Hepatic stellate cell (primary cell): ENCODE measurements at regions not wholly inside any gene's neighbourhood (a gene's known extent, or its start where the extent isn't known, plus 50 kb on each side); places are given as distances from the start of the nearest gene placed in this dataset.
"Not testable (repeated sequence)": the region's sequence is repeated elsewhere in the genome, so short reads cannot be mapped to it uniquely, and the experiment has no call there.

Experiments
- DNase-seq: peaks from one replicate; pipeline ENCODE4 v3.0.0; 2011; ENCODE audit warnings: low spot score

GRCh38 chr12:116432314-116432750, 126.8 kb upstream of the MAP1LC3B2 start:
- no peak for DNase-seq

DNA sequence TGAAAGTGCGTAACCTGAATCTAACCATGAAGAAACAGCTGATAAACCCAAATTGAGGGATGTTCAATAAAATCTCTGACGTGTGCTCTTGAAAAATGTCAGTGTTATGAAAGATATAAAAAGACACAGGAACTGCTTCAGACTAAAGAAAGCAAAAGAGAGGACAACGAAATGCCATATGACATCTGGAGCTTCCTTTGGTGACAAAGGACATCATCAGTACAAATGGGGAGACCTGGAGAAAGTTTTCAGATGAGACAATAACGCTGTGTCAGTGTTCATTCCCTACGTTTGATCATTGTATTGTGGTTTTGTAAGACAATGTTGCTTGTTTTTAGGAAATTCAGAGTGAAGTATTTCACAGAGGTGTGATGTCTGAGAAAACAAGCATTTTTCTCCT, 125.9 kb upstream of the MAP1LC3B2 start:
- DNase-seq, result no peak

DNA sequence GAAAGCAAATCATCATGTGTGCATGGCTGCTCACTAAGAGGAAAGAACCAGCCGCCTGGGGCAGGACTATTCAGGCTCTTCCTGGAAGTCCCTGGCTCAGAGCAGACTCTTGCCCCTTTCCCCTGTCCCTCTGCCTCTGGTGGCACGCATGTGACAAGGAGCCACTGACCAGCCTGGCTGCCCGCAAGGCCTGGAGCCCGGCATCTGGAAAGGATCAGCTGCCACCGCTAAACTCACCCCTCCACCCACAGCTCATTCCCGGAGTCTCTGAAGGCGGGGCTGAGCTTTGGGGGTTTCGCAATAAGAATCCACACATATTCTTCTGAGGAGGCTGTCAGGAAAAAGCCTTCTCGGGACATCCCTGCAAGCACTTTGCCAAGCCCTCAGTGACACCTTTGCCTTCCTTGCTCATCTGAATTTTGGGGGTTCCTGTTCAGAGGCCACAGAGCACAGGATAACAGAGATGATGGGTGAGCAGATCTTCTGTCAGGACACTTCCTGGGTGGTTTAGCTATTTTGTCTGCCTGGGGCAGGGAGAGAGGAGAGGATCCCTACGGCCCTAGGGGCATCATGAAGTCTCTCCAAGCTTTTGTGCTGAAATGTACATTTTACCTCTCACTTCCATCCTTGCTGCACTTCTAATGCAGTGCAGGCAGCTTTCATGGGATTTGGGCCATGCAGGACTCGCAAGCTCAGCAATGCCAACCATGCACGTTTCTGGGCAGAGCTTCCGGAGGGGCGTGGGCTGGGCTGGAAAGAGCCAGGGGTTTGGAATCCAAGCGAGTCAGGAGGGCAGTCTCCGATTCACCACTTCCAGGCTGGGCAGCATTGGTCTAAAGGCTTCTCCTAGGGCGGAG, 124.8 kb upstream of the MAP1LC3B2 start:
- peak; percentile 91 for DNase-seq

GRCh38 chr12:116435984-116436383, 123.2 kb upstream of the MAP1LC3B2 start:
- no peak for DNase-seq

- no peak for DNase-seq
Observed at GRCh38 chr12:116436561-116437249, 122.5 kb upstream of the MAP1LC3B2 start.

DNA sequence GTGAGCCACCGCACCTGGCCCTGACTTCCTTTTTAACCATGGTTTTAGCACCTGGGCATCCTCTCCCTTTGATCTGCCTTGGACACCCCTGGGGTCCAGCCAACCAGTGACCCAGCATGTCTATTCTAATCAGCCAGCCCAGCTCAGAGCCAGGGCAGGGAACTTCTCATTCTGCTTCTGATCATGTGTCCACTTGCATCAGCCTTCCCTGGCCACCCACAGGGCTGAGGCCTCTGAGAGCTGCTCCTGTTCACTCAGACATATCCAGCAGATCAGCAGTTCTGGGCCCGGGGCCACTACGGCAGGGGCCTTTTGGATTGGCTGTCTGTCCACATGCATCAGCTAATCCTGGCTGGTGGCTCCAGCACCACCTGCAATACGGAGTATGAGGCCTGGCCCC, 117.9 kb upstream of the MAP1LC3B2 start:
- no peak for DNase-seq

- DNase-seq, result no peak
Observed at GRCh38 chr12:116442304-116442703, 116.9 kb upstream of the MAP1LC3B2 start.

- DNase-seq, result peak; percentile 19
Observed at GRCh38 chr12:116442946-116443345, 116.2 kb upstream of the MAP1LC3B2 start.

- no peak for DNase-seq
Observed at GRCh38 chr12:116443821-116444589, 115.2 kb upstream of the MAP1LC3B2 start.

- DNase-seq, result no peak
Observed at GRCh38 chr12:116444590-116444943, 114.6 kb upstream of the MAP1LC3B2 start.

- no peak for DNase-seq
Observed at GRCh38 chr12:116448165-116448739, 110.9 kb upstream of the MAP1LC3B2 start.

GRCh38 chr12:116450406-116450910, 108.7 kb upstream of the MAP1LC3B2 start:
- DNase-seq, result no peak

DNA sequence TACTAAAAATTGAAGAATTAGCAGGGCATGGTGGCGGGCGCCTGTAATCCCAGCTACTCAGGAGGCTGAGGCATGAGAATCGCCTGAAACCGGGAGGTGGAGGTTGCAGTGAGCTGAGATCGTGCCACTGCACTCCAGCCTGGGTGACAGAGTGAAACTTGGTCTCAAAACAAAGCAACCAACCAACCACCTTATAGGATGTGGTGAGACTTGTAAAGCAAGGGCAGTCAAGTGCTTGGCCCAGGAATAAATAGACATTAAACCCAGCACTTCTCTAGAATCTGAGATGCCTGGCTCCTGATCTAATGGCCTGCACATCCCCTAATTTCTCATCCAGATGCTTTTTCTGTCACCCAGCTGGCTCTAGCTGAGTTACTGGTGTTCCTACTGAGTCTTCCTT, 106.2 kb upstream of the MAP1LC3B2 start:
- not testable (repeated sequence) for DNase-seq

DNA sequence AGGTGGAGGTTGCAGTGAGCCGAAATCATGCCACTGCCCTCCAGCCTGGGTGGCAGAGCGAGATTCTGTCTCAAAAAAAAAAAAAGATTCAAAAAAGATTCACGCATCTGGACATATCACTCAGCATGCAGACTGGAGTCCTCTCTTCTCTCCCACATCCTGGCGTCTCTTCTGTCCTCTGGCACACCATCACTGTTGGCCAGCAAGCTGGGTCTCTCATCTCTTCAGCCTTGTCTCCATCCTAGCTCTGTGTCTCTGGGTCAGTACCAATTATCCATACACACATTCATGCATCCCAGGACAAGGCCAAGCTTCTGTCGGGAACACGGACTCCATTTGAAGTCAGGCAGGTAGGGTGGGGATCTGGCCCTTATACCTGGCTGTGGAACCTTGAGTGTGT, 105.5 kb upstream of the MAP1LC3B2 start:
- no peak for DNase-seq

DNA sequence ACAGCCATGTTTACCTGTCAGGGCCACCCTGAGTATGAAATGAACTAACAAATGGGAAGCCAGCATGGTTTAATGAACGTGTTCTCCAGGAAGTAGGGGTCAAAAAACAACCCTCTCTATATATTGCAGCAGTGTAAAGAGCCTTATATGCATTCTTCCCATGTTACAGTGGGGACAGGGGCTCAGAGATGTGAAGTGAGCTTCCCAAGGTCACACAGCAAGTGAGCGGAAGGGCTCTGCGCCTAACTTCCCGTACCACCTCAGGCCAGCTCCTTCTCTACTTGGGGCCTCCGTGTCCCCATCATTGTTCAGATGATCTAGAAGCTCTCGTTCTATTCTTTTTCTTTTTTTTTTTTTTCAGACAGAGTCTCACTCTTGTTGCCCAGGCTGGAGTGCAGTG, 105.1 kb upstream of the MAP1LC3B2 start:
- DNase-seq, result no peak

- DNase-seq, result peak; percentile 88
Observed at GRCh38 chr12:116454950-116455447, 104.2 kb upstream of the MAP1LC3B2 start.

DNA sequence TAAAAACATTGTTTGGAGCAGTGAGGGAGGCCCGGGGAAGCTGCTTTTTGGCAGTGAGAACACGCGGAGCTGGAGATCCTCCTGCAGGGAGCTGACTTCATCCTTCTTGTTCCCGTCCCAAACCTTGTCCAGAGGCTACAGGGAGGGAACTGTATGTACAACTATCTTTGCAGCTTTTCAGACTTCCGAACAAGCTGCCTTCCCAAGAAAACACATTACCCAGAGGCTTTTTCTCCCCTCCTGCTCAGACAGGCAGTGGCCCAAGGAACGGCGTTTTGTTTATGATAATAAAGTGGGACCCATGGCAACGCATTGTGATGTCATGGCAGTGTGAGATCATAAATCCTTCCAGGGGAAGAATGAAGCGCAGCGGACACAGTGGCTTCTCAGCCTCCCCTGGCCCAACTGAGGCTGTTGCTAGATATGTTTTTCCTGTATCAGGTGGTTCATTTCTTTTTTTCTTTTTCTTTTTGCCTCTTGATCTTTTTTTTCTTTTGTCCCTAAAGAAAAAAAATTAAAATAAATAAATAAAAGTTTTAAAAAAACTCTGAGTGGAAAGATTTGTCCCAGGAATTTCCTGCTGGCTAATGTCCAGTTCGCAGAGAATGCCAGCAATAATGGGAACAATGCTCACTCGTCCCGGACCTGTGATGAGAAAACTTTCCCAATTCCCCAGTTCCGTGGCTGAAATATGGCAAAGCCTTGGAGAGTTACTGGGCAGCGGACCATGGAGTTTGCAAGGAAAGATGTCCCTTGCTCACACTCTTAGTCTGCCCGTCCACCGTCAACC, 103.4 kb upstream of the MAP1LC3B2 start:
- DNase-seq, result peak; percentile 83

DNA sequence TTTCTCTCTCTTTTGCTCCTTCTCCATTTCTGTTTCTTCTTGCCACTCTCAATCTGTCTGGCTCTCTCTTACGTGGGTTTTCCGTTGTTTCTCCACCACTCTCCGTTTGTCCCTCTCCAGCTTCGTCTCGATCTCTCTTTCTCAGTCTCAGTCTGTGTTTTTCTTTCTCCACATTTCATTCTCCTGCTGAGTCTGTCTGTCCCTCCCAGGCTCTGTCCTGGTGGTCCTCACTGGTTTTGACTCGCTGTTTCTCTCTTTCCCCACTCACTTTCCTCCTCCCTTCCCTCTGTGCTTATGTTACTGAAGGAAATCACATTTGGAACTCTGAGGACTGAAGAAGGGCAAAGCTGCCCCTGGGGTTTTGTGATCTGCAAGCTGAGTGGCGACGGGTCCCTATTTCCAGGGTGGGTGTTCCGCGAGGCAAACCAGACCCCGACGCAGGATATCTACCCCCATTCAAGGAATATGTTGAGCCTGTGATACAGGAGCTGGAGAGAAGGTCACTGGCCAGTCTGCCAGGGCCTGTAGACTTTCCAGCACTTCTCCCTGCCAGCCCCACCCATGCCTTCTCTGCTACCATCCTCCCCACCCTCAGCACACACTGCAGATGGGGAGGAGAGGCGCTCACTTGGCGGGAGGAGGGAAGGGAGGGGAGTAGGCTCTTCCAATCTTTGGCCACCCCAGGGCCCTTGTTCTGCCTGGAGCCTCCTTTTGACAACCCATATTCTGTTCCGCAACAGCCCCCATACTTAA, 102.7 kb upstream of the MAP1LC3B2 start:
- no peak for DNase-seq

DNA sequence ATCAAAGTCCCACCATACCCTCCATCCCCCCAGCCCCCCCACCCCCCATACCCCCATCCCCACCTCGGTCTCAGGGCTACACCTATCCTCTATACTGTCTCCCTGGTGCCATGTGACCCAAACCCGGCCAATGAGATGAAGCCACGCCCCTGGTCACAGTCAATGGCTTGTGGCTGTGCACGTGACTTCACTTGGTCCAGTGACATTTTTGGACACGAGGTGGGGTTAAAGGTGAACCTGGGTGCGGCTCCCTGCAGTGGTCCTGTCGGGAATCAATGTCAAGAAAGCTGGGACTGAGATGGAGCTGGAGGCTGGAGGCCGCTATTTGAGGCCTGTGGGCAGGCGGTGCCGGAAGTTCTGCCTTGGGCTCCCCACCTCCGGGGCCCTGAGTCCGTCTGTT, 100.7 kb upstream of the MAP1LC3B2 start:
- no peak for DNase-seq
